GM12891 (cell line): ENCODE measurements at regions not wholly inside any gene's neighbourhood (a gene's known extent, or its start where the extent isn't known, plus 50 kb on each side); places are given as distances from the start of the nearest gene placed in this dataset.

Experiments
- POLR2A ChIP-seq: IDR thresholded peaks from 2 replicates; pipeline ENCODE4 v1.6.1; 2011; ENCODE audit warnings: low read depth, low read length, control low read depth
- POLR2AphosphoS5 ChIP-seq: IDR thresholded peaks from 2 replicates; pipeline ENCODE4 v1.6.1; 2011; ENCODE audit warnings: low read depth, low read length, control low read depth
- POU2F2 ChIP-seq: IDR thresholded peaks from 2 replicates; pipeline ENCODE4 v1.6.1; 2011; ENCODE audit warnings: low read depth, mild to moderate bottlenecking, control low read depth, low read length, moderate library complexity
- SPI1 ChIP-seq: IDR thresholded peaks from 2 replicates; pipeline ENCODE4 v1.6.1; 2011; ENCODE audit warnings: low read depth, low read length, control low read depth
- TAF1 ChIP-seq: IDR thresholded peaks from 2 replicates; pipeline ENCODE4 v1.6.1; 2011; ENCODE audit warnings: low read depth, low read length, control low read depth

GRCh38 chr2:35409762-35410161 is 945.8 kb upstream of the CRIM1 start:
- no peak for TF ChIP-seq POLR2AphosphoS5
- TF ChIP-seq POLR2A = no peak
- TF ChIP-seq SPI1 = no peak
- no peak for TF ChIP-seq TAF1
- TF ChIP-seq POU2F2 = no peak
